Fibroblast of skin of right biceps (primary cell): ENCODE measurements at regions not wholly inside any gene's neighbourhood (a gene's known extent, or its start where the extent isn't known, plus 50 kb on each side); places are given as distances from the start of the nearest gene placed in this dataset.
"Not testable (repeated sequence)": the region's sequence is repeated elsewhere in the genome, so short reads cannot be mapped to it uniquely, and the experiment has no call there.

Experiments used
- DNase-seq: peaks from one replicate; pipeline ENCODE4 v3.0.0-alpha.2; 2013

DNA sequence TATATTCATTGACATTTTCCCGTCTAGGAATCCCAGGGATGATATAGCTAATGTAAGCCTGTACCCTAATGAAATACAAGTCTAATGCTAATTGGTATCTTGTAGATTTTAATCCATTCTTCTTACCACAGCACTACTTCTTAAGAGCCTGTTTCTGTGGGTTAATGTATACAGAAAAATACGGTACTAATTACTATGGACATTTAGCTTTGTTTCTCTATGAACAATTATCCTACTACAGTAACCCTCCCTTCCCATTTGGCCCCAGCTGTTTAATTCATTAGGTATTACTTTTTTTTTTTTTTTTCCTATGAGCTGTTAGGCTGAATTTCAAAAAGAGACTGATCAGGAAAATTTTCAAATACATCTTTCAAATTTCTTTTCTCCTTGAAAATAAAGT is 245.1 kb upstream of the SLC7A11 start:
- no peak for DNase-seq

DNA sequence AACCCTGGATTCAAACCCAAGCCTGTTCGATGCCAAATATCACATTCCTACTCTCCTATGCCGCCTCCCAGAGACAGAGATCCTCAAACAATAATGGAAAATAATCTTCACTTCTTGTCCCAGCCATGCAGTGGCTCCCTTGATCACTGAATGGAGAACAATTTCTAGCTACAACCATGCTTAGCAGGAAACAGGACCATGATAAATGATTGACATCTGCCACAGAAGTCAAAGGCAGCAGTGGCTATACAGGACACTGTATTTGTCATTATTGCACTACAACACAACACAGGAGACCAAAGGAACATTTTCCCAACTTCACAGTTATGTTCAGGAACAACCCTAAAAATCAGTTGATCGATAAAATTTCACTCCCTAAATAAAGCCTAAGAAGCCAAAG is 243.3 kb upstream of the SLC7A11 start:
- no peak for DNase-seq

DNA sequence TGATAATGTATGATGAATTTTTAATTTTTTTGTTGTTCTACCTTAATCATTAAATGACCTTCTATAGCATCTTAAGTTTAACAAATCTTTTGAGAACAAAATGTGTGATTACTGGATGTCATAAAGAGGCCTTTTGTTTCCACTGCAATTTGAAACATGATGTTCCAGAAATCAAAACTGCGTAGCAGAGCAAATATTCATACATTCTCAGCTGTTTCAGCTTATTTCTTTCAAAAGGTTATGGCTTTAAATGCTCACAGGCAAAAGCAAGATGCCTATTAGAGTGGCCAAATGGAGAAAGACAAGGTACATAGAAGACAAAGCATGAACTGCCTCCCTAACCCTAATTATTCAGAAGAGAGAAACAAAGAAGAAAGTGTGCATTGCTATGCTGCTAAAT is 233.0 kb upstream of the SLC7A11 start:
- DNase-seq: no peak

DNA sequence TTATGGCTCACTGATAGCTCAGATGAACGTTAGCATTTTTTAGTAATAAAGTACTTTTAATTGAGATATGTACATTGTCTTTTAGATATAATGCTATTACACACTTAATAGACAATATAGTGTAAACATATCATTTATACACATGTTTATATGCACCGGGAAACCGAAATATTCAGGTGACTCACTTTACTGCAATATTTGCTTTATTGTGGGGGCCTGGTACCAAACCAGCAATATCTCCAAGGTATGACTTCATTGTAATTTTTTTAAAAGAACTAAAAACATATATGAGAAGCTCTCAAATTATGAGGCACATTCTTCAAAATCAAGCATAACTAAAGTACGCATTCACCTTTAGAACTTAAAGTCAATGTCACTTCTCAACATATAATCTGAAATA is 231.2 kb upstream of the SLC7A11 start:
- no peak for DNase-seq

DNA sequence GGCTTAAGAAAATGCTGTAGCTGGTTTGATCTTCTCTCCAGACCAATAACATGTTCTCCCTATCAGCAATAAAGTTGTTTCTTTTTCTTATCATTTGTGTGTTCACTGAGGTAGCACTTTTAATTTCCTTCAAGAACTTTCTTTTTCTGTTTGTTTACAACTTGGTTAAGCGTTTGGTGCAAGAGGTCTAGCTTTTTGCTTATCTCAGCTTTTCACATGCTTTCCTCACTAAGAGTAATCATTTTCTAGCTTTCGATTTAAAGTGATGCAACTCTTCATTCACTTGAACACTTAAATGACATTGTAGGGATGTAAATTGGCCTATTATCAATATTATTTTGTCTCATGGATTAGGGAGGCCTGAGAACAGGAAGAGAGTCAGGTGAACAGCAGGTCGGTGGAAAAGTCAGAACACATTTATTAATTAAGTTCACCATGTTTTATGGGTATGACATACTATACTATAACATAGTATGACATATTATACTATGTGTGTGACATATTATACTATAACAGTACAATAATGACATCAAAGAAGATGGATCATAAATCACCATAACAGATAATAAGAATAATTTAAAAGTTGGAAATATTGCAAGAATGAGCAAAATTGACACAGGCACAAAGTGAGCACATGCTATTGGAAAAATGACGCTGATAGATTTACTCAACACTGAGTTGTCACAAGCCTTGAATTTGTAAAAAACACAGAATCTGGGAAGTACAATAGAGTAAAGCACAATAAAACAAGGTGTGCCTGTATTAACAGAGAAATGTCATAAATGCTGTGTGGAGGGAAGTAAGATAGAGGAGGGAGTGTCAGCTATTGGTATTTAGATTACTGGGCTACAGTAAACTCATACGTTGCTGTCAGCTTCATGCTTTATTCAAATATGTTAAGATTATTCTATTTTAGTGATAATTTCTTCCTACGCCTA is 218.6 kb upstream of the SLC7A11 start:
- no peak for DNase-seq

DNA sequence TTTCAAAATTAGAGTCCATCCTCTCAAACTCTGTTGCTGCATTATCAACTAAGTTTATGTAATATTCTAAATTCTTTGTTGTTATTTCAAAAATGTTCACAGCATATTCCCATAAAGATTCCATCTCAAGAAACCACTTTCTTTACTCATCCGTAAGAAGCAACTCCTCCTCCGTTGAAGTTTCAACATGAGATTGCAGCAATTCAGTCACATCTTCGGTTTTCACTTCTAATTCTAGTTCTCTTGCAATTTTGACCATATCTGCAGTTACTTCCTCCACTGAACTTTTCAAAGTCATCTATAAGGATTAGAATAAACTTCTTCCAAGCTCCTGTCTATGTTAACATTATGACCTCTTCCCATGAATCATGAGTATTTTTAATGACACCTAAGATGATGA is 216.6 kb upstream of the SLC7A11 start:
- DNase-seq: no peak

DNA sequence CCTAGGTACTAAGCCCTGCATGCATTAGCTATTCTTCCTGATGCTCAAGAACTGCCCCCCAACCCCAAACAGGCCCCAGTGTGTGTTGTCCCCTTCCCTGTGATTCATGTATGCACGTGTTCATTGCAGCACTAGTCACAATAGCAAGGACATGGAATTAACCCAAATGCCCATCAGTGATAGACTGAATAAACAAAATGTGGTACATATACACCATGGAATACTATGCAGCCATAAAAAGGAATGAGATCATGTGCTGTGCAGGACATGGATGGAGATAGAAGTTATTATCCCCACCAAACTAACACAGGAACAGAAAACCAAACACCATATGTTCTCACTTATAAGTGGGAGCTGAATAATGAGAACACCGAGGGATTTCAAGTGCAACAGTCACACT is 214.2 kb upstream of the SLC7A11 start:
- DNase-seq: not testable (repeated sequence)

DNA sequence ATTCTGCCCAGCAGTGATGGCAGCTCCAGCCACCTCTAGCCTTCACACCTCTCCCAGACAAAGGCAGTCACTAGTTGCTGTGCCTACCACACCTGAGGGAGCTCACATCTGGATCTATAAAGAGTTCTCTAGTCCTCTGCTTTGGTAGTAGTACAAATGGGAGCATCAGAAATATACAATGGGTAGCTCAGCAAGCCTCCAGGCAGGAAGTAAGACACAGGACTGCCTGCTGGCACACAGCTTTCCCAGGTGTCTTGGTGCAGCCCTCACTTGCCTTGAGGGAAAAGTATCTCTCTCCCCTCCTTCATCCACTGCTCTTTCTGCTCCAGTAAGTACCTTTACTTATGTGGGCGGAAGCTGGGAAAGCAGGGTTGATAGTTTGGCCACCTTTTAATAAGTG is 212.9 kb upstream of the SLC7A11 start:
- DNase-seq: no peak

DNA sequence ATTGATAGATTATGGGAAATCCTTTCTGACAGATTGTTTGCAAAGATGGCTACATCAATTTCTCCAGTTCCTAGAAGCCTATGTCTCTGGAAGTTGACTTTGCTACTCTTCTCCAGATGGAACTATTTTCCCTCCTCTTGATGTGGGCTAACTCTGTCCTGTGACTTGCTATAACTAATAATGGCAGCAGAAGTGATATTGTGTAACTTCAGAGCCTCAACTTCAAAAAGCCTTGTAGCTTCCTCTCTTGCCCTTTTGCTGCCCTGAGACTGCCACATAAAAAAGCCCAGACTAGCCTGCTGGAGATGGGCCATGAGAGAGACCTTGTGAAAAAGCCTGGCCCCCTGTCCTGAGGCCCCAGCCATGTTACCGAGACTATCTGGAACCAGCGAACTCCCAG is 210.7 kb upstream of the SLC7A11 start:
- no peak for DNase-seq

DNA sequence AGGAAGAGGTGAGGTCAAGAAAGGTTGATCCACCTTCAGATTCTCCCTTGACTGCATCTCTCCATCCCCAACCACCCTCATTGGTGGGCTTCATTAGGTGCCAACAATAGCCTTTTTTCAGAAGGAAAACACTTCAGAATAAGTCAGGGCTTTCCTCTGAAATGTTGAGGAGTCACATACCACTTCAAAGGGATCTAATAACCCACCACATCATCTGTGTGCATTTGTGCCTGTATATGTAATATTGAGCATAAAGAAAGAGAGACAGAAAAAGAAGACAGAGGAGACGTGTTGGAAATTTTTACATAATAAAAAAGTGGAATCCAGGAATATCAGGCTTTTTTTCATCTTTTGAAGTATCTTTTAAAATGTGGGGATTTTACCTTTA is 209.1 kb upstream of the SLC7A11 start:
- no peak for DNase-seq

DNA sequence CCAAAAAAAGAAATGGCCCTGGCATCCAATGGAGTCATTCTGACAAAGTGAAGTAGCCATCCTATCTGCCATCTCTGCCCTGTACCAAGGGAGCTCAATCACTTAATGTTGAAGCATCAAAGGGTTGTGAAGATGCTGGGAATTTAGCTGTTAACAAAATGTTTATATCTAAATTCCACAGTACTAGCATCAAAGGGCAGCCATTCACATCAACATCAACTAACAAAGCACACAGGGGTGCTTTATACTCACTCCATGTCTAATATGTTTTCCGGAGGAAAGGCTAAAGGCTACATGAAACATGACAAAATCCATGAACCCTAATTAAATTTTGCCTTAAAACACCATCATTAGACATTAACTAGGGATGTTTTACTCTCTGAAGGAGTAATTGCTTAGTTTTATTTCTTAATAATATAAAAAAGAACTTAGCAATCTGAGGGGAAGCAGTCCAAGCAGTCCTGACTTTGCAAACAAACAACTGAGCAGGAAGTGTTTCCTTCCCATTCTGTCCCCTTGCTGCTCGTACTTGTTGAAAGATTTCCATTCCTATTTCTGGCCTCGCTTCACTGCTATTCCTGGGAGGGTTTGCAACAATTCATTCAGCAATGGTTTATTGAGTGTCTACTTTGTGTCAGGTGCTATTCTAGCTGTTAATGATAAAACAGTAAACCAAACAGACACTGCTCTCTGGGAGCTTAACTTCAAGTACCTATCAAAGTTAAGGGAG is 208.6 kb upstream of the SLC7A11 start:
- no peak for DNase-seq

DNA sequence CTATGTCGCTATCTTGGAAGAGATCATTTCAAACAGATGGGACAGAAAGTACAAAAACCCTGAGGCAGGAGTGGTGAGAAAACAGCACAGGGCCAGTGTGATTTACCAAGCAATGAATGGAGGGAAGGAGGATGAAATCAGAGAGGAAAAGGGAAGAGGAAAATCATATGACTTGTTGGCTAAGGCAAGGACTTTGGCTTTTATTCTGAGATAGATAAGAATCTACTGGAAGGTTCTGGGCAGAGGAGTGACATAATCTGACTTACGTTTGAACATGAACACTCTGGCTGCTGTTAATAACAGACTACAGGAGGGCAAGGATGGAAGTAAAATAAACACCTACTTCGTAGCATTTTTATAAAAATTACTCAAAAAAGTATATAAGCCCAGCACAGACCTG is 207.8 kb upstream of the SLC7A11 start:
- DNase-seq: no peak

DNA sequence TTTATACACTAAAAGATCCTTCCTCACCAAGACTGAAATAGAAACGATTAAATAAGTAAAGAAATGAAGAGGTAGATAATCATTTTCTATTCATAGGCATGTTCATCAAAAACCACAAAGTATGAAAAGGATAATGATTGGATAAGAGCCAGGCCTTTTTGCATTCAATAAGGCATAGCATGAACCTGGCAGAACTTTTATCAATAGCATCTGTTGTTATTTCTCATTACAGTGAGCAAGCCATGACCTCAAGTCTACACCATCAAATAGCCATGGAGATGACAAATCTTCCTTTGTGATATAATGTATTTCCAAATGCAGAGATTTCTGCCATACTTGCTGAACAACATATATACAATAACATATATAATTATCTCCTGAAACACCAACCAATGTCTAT is 206.0 kb upstream of the SLC7A11 start:
- peak; percentile 28 for DNase-seq

DNA sequence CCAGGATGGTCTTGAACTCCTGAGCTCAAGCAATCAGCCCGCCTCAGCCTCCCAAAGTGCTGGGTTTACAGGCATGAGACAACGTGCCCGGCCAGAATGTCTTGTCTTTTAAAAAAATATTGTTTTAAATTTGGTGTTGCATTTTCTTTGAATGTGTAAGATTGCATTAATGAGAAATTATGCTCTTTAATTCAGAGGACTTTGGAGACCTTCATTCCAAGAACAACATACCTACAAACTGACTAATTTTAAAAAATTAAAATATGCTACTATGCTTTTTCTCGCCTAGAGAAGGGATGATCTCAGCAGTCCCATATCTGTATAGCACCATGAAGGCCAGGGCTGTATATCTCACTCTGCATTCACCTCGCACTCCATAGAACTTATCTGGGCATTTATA is 204.3 kb upstream of the SLC7A11 start:
- DNase-seq: peak; percentile 25

DNA sequence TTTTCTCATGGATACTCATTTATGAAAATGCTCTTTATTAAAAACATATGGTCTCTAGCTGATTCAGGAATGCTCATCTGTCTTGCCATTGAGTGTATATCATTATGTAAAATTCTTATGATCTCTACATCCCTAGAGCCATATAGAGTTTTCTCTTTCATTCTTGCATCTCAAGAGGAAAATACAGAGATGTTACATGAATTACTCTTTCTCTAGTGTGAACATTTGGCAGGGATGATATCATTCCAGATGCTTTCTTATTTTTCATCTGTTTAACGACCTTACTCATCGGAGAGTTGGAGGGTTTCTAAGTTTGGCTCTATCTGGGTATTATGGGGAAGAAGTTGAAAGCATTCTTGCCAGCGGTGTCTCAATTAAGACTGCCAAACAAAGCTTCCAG is 202.9 kb upstream of the SLC7A11 start:
- DNase-seq: peak; percentile 81

DNA sequence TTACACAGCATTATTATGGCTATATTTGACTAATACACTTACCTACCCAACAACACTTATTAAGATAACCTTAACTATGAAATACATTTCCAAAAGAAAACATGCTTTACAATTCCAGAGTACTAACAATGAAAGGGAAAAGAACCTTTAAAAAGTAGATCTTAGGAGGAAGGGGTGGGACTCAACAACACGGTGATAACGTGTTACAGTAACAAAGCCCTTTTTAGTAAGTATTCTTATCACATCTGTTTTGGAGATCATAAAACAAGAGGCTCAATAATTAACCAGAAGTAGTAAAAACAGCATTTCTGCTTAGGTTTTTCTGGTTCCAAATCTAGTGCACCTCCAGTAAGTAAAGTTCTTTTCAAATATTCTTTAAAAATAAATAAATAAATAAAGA is 202.1 kb upstream of the SLC7A11 start:
- DNase-seq: no peak

DNA sequence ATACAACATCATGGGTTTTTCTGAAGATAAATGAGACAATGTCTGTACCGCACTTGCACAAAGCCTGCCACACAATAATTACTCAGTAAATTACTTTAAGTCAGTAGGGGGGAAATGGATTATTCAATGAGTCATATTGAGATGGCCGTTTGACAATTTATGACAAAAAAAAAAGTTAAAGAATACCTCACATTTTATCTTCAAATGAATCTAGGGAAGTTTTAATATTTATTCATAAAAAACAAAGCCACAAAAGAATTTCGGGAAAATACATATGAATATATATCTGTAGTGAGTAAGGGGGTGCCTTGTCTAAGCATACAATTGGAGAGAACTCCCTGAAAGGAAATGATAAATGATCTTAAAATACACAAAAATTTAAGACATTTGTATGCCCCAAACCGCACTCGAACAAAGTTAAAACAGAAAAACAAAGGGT is 197.0 kb upstream of the SLC7A11 start:
- peak; percentile 58 for DNase-seq

DNA sequence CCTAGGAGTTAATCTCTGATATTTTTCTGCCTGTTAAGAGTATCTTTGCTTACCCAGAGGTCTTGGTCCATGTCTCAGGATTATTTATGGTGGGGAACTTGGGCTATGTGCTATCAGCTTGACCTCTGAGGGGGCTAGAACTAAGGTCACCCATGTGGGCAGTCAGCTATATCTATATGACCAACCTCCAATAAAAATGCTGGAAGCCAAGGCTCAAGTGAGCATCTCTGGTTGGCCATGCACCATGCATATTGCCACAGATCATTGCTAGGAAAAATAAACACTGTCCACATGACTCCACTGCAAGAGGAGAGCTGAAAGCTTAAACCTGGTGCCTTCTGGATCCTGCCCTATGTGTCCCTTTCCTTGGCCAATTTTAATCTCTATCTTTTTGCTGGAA is 196.5 kb upstream of the SLC7A11 start:
- DNase-seq: no peak

DNA sequence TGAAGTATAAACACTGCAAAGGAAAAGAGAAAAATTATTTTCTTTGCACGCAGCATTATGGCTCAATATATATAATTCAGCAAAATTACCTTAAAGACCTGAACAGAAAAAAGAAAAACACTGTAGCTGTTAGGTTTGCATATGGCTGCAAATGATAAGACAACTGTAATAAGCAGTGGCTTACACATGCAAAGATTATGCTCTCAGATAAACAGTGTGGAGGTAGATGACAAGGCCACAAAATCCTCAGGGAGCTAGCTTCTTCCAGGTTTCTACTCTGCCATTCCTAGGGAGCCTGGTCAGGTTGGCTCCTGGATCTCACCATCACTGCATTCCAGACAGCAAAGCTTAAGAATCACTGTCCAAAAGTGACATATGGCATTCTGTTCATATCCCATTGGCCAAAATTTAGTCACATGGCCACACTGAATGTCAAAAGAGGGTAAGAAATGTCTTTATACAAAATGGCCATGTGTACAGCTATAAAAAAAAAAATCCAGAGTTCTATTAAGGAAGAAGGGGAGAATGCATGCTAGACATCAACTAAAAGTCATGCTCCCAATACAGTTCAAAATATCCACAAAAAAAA is 195.2 kb upstream of the SLC7A11 start:
- DNase-seq: no peak

DNA sequence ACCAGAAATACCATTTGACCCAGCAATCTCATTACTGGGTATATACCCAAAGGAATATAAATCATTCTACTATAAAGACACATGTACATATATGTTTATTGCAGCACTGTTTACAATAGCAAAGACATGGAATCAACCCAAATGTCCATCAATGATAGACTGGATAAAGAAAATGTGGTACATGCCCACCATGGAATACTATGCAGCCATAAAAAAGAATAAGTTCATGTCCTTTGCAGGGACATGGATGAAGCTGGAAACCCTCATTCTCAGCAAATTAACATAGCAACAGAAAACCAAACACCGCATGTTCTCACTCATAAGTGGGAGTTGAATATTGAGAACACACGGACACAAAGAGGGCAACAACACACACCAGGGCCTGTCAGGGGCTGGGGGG is 193.6 kb upstream of the SLC7A11 start:
- DNase-seq: not testable (repeated sequence)

DNA sequence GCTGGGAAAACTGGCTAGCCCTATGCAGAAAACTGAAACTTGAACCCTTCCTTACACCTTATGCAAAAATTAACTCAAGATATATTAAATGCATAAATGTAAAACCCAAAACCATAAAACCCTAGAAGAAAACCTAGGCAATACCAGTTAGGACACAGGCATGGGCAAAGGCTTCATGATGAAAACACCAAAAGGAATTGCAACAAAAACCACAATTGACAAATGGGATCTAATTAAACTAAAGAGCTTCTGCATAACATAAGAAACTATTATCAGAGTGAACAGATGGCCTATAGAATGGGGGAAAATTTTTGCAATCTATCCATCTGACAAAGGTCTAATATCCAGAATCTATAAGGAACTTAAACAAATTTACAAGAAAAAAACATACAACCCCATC is 192.9 kb upstream of the SLC7A11 start:
- DNase-seq: not testable (repeated sequence)

DNA sequence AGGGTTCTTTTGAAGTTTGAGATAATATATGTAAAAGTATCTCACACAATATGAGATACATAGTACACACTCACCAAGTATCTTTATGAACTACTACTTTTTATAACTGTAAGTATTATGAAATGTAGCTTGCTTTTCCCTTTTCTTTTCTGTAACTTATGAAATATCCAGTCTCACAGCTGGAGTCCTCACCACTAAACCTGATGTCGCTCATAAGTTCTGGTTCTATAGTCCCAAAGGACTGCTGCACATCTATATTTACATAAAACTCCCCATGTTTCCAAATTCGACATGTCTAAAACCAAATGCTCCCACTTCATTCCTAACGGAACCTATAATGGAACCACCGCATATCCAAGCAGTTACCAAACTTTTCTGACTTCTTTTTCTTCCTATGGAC is 186.5 kb upstream of the SLC7A11 start:
- DNase-seq: no peak

DNA sequence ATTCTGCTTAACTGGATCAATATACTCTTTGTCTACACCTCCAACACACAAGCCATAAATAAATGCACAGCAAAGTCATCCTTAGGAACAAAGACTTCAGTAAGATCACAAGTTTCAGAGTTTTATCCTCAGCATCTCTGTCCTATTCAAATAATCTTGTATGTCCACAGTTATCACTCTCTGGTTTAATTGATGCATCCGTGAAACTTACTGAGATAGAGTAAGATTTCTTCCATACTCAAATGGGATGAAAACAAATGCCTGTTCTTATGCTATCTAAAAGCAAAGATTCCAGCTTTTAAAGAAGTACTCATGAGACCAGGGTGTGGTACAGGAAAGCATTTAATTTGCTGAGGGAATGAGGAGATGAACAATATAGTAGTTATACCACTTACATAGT is 184.6 kb upstream of the SLC7A11 start:
- DNase-seq: no peak

DNA sequence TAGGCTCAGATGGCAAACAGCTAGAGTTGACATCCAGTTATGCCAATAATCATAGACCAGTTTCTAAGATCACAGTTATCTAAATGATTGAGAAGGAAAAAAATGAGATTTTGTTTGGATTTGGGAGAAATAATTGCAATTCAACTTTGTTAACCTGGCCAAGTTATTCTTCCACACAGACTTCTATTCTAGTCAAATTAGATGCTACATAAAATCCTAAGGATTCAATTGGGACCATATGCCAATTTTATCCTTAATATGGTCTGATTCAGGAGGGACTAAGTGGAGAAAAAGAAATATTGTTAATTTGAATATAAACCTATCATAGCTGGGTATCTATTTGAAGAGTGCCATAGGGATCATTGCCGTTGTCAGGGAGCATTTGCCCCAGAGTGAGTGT is 178.3 kb upstream of the SLC7A11 start:
- no peak for DNase-seq
